KMS-11 (cell line): ENCODE measurements at regions not wholly inside any gene's neighbourhood (a gene's known extent, or its start where the extent isn't known, plus 50 kb on each side); places are given as distances from the start of the nearest gene placed in this dataset.

ENCODE experiments used
- H2AFZ ChIP-seq: fragments of 200-600 bp; sonication (generic); 2 replicates; pipeline ENCODE4 v1.6.1; 2016; ENCODE audit warnings: antibody characterized with exemption, mixed run types, low read depth
- H3K27ac ChIP-seq: fragments of 200-600 bp; sonication (generic); 2 replicates; pipeline ENCODE4 v1.6.1; 2016; ENCODE audit warnings: mild to moderate bottlenecking, mixed run types
- H3K27me3 ChIP-seq: fragments of 200-600 bp; sonication (generic); 2 replicates; pipeline ENCODE4 v1.6.1; 2017; ENCODE audit warnings: mild to moderate bottlenecking, low read depth, mixed run types, moderate library complexity; ENCODE audit not compliant: insufficient read depth
- H3K36me3 ChIP-seq: fragments of 200-600 bp; sonication (generic); 2 replicates; pipeline ENCODE4 v1.6.1; 2017; ENCODE audit warnings: mild to moderate bottlenecking, mixed run types; ENCODE audit not compliant: insufficient read depth
- H3K4me1 ChIP-seq: fragments of 200-600 bp; sonication (generic); 2 replicates; pipeline ENCODE4 v1.6.1; 2016; ENCODE audit warnings: mild to moderate bottlenecking, low read depth, mixed run types; ENCODE audit not compliant: poor library complexity, severe bottlenecking
- H3K4me2 ChIP-seq: fragments of 200-600 bp; sonication (generic); 2 replicates; pipeline ENCODE4 v1.7.0; 2016; ENCODE audit warnings: mild to moderate bottlenecking, mixed run types
- H3K4me3 ChIP-seq: fragments of 200-600 bp; sonication (generic); IDR thresholded peaks from 2 replicates; pipeline ENCODE4 v1.6.1; 2017; ENCODE audit warnings: low read depth, low read length, mixed read lengths; ENCODE audit not compliant: insufficient read depth
- H3K79me2 ChIP-seq: fragments of 200-600 bp; sonication (generic); 2 replicates; pipeline ENCODE4 v1.6.1; 2016; ENCODE audit warnings: low read depth, mixed run types; ENCODE audit not compliant: insufficient read depth
- H3K9ac ChIP-seq: fragments of 200-600 bp; sonication (generic); 2 replicates; pipeline ENCODE4 v1.6.1; 2016; ENCODE audit warnings: mild to moderate bottlenecking, mixed run types
- H4K20me1 ChIP-seq: fragments of 200-600 bp; sonication (generic); 2 replicates; pipeline ENCODE4 v1.6.1; 2016; ENCODE audit warnings: mild to moderate bottlenecking, mixed run types; ENCODE audit not compliant: insufficient read depth
- CTCF ChIP-seq: fragments of 200-600 bp; sonication (generic); conservative IDR thresholded peaks from 2 replicates; pipeline ENCODE4 v1.6.1; 2017; ENCODE audit warnings: low read depth, mild to moderate bottlenecking, antibody characterized with exemption, low read length, moderate library complexity, mixed read lengths

DNA sequence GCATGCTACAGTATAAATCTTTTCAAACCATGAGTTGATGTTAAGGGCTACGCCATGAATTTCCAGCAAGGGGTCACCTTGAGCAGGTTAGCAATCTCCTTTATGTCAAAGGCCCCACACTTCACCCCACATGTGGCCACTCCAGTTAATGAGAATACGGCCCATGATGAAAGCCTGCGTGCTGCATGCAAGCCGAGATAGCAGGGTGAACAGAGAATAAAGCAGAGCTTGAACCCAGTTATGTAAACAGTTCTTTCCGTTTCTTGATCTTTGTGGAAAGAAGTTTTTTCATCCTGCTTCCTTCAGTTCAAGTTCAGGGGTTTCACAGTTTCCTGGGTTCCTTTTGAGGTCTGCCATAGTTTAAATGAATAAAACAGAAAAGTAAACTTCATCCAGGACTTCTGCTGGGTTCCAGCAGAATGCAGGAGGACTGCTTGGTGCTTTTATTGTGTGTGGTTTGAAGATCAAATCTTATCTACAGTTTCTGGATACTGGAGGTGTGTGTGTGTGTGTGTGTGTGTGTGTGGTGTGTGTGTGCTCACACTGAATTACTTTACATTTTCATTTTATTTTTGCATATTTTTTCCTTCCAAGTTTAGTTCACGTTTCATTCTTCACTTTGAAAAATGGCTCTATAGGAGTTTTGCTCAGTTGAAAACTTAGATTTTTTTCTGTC, 87.1 kb downstream of the HMHB1 start:
- H3K27ac ChIP-seq = no peak overlapping the region
- no peaks in the 10 kb centered on the region for H3K36me3 ChIP-seq
- no peak for TF ChIP-seq CTCF
- no peaks in the 10 kb centered on the region for H3K79me2 ChIP-seq
- no peak overlapping the region for H3K4me3 ChIP-seq
- no peaks in the 10 kb centered on the region for H4K20me1 ChIP-seq
- H3K27me3 ChIP-seq = no peaks in the 10 kb centered on the region
- H3K9ac ChIP-seq = no peak overlapping the region
- no peak overlapping the region for H2AFZ ChIP-seq
- no peaks in the 10 kb centered on the region for H3K4me1 ChIP-seq
- H3K4me2 ChIP-seq = no peak overlapping the region

DNA sequence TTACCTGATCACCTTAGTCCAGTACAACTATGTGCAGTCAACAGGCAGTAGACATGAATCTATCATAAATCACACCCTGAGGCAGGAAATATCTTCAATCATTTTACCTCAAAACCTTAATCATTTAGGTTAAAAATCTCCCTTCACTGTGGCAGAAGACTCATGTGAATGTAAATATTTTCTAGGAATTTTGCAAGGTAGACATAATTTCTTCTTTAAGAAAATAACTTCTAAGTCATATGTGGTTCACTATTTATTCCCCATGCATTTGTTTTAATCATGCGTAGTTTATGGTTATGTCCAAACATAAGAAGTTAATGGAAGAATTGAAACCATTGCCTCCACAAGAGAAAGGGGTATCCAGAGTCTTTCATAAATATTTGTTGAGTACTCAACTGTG, 97.0 kb downstream of the HMHB1 start:
- TF ChIP-seq CTCF = no peak
- H3K9ac ChIP-seq = no peak overlapping the region
- no peaks in the 10 kb centered on the region for H3K27me3 ChIP-seq
- H4K20me1 ChIP-seq = no peaks in the 10 kb centered on the region
- no peak overlapping the region for H2AFZ ChIP-seq
- no peaks in the 10 kb centered on the region for H3K4me1 ChIP-seq
- H3K27ac ChIP-seq = no peak overlapping the region
- H3K4me2 ChIP-seq = no peak overlapping the region
- H3K4me3 ChIP-seq = no peak overlapping the region
- no peaks in the 10 kb centered on the region for H3K79me2 ChIP-seq
- no peaks in the 10 kb centered on the region for H3K36me3 ChIP-seq

DNA sequence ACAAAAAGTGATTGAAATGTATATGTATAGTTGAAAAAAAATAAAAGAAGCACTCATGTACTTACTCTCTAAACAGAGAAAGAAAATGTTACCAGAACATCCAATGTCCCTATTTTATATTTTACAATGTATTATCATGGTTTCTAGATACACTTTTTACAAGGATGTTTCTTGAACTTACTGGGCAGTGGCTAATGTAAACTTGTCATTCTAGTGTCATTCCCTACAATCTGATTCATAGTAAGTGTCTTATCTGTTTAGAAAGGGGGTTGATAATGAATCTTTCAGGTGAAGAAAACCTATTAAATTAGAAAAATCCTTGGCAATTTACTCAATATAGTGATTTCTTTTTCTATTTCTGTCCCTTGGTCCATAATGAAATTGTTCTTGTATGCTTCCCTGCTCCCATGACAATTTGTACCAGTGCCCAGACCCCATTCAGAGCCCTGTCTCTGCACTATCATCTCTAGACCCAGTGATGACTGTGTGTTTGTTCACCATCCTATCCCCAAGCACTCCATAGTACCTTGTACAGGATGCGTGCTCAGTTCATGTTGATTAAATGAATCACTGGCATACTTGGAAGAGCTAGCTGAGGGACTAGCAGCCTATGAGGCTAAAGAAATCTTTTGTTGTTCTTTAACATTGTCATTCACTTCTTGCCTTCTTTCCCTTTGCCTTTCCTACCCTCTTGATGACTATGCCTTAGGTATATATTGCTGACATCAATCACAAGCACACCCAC, 101.2 kb downstream of the HMHB1 start:
- H3K36me3 ChIP-seq = no peaks in the 10 kb centered on the region
- no peaks in the 10 kb centered on the region for H3K79me2 ChIP-seq
- no peak overlapping the region for H2AFZ ChIP-seq
- no peak for TF ChIP-seq CTCF
- H3K4me2 ChIP-seq = no peak overlapping the region
- H3K9ac ChIP-seq = no peak overlapping the region
- no peaks in the 10 kb centered on the region for H4K20me1 ChIP-seq
- H3K27me3 ChIP-seq = no peaks in the 10 kb centered on the region
- no peak overlapping the region for H3K4me3 ChIP-seq
- H3K27ac ChIP-seq = no peak overlapping the region
- H3K4me1 ChIP-seq = no peaks in the 10 kb centered on the region

DNA sequence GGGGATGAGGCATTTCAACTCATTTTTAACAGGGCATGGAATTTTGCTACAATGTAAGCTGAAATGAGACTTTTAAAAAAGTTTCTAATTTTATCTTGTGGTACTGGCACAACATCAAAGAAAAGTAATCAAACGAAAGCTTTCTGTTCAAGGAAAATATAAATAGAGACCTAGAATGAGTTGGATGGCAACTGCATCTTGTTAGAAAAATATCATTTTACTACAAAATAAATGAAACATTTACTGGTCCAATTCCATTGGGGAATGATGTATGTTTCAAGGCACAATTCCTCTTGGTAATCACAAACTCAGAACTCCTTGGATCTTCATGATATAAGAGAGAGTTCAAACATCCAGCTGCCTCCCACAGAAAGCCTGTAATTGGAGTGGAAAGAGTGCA, 102.8 kb downstream of the HMHB1 start:
- H3K4me1 ChIP-seq = no peaks in the 10 kb centered on the region
- no peak overlapping the region for H3K4me3 ChIP-seq
- H3K4me2 ChIP-seq = no peak overlapping the region
- H3K27me3 ChIP-seq = no peaks in the 10 kb centered on the region
- no peak for TF ChIP-seq CTCF
- H3K27ac ChIP-seq = no peak overlapping the region
- no peaks in the 10 kb centered on the region for H3K36me3 ChIP-seq
- H3K9ac ChIP-seq = no peak overlapping the region
- no peaks in the 10 kb centered on the region for H4K20me1 ChIP-seq
- no peak overlapping the region for H2AFZ ChIP-seq
- H3K79me2 ChIP-seq = no peaks in the 10 kb centered on the region
